ENCODE measurements at regions not wholly inside any gene's neighbourhood (a gene's known extent, or its start where the extent isn't known, plus 50 kb on each side); places are given as distances from the start of the nearest gene placed in this dataset.

DNA sequence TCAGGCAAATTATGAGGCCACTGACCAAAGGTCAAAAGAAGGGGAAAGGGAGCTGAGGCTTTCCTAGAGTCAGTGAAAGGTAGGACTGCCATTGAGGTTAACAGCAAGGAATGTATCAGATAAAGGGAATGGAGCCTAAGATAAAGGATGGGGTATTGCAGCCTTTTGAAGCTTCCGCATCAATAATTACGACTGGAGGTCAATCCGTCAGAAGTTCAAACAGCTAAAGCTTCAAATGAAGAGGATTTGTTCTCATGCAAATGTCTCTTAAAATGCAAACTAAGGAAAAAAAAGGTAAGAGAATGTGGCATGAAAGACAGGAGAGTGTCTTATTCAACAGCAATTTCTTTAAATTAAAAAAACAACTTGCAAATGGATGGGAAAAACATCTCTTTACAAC is 341.1 kb upstream of the RGMB start (continued):
- TF ChIP-seq, protein P1, sequence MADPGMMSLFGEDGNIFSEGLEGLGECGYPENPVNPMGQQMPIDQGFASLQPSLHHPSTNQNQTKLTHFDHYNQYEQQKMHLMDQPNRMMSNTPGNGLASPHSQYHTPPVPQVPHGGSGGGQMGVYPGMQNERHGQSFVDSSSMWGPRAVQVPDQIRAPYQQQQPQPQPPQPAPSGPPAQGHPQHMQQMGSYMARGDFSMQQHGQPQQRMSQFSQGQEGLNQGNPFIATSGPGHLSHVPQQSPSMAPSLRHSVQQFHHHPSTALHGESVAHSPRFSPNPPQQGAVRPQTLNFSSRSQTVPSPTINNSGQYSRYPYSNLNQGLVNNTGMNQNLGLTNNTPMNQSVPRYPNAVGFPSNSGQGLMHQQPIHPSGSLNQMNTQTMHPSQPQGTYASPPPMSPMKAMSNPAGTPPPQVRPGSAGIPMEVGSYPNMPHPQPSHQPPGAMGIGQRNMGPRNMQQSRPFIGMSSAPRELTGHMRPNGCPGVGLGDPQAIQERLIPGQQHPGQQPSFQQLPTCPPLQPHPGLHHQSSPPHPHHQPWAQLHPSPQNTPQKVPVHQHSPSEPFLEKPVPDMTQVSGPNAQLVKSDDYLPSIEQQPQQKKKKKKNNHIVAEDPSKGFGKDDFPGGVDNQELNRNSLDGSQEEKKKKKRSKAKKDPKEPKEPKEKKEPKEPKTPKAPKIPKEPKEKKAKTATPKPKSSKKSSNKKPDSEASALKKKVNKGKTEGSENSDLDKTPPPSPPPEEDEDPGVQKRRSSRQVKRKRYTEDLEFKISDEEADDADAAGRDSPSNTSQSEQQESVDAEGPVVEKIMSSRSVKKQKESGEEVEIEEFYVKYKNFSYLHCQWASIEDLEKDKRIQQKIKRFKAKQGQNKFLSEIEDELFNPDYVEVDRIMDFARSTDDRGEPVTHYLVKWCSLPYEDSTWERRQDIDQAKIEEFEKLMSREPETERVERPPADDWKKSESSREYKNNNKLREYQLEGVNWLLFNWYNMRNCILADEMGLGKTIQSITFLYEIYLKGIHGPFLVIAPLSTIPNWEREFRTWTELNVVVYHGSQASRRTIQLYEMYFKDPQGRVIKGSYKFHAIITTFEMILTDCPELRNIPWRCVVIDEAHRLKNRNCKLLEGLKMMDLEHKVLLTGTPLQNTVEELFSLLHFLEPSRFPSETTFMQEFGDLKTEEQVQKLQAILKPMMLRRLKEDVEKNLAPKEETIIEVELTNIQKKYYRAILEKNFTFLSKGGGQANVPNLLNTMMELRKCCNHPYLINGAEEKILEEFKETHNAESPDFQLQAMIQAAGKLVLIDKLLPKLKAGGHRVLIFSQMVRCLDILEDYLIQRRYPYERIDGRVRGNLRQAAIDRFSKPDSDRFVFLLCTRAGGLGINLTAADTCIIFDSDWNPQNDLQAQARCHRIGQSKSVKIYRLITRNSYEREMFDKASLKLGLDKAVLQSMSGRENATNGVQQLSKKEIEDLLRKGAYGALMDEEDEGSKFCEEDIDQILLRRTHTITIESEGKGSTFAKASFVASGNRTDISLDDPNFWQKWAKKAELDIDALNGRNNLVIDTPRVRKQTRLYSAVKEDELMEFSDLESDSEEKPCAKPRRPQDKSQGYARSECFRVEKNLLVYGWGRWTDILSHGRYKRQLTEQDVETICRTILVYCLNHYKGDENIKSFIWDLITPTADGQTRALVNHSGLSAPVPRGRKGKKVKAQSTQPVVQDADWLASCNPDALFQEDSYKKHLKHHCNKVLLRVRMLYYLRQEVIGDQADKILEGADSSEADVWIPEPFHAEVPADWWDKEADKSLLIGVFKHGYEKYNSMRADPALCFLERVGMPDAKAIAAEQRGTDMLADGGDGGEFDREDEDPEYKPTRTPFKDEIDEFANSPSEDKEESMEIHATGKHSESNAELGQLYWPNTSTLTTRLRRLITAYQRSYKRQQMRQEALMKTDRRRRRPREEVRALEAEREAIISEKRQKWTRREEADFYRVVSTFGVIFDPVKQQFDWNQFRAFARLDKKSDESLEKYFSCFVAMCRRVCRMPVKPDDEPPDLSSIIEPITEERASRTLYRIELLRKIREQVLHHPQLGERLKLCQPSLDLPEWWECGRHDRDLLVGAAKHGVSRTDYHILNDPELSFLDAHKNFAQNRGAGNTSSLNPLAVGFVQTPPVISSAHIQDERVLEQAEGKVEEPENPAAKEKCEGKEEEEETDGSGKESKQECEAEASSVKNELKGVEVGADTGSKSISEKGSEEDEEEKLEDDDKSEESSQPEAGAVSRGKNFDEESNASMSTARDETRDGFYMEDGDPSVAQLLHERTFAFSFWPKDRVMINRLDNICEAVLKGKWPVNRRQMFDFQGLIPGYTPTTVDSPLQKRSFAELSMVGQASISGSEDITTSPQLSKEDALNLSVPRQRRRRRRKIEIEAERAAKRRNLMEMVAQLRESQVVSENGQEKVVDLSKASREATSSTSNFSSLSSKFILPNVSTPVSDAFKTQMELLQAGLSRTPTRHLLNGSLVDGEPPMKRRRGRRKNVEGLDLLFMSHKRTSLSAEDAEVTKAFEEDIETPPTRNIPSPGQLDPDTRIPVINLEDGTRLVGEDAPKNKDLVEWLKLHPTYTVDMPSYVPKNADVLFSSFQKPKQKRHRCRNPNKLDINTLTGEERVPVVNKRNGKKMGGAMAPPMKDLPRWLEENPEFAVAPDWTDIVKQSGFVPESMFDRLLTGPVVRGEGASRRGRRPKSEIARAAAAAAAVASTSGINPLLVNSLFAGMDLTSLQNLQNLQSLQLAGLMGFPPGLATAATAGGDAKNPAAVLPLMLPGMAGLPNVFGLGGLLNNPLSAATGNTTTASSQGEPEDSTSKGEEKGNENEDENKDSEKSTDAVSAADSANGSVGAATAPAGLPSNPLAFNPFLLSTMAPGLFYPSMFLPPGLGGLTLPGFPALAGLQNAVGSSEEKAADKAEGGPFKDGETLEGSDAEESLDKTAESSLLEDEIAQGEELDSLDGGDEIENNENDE (IDR thresholded peaks at IDR 0.05; ENCODE audit: insufficient replicate concordance, low read length): peak; percentile 94
- TF ChIP-seq CEBPB (IDR thresholded peaks at IDR 0.05; ENCODE audit: low read depth, low read length): peak; percentile 42
- TF ChIP-seq JUND (IDR thresholded peaks at IDR 0.05; ENCODE audit: low read length): no peak
- TF ChIP-seq NANOG (IDR thresholded peaks at IDR 0.05; ENCODE audit: insufficient read depth, low read depth, low read length, poor library complexity, severe bottlenecking): peak; percentile 85
- no peak for TF ChIP-seq SUZ12 (IDR thresholded peaks at IDR 0.05; ENCODE audit: low read length)
- TF ChIP-seq TEAD4 (IDR thresholded peaks at IDR 0.05; ENCODE audit: low read depth, low read length): no peak
- 0 out of 2 replicates have a peak, but pooled peaks have one; percentile 49 for TF ChIP-seq POU5F1 (IDR thresholded peaks at IDR 0.05; ENCODE audit: low read depth, low read length)

Data from H1 (cell line).